ENCODE measurements at regions not wholly inside any gene's neighbourhood (a gene's known extent, or its start where the extent isn't known, plus 50 kb on each side); places are given as distances from the start of the nearest gene placed in this dataset.

GRCh38 chr16:5571446-5571845, 473.9 kb upstream of the EEF2KMT start:
- ATAC-seq (replicated peaks) (no peak), DNase-seq (no peak)
- no peaks in the 10 kb centered on the region for H3K27me3 Mint-ChIP-seq
- H3K27ac Mint-ChIP-seq = no peak overlapping the region
- peaks cover 8 to 15% of the 10 kb centered on the region in 2 donors for H3K9me3 Mint-ChIP-seq
- H3K36me3 Mint-ChIP-seq (ENCODE audit: insufficient read depth) = no peaks in the 10 kb centered on the region
- no peak overlapping the region for H3K4me3 Mint-ChIP-seq
- H3K4me1 Mint-ChIP-seq (ENCODE audit: low read depth in 2 of 2) = no peaks in the 10 kb centered on the region

GRCh38 chr16:5561800-5562199, 464.2 kb upstream of the EEF2KMT start:
- no peaks in the 10 kb centered on the region for H3K36me3 Mint-ChIP-seq (ENCODE audit: insufficient read depth)
- H3K27me3 Mint-ChIP-seq = no peaks in the 10 kb centered on the region
- DNase-seq (no peak), ATAC-seq (replicated peaks) (no peak)
- H3K9me3 Mint-ChIP-seq = peaks cover 15 to 18% of the 10 kb centered on the region in 2 donors
- H3K4me3 Mint-ChIP-seq = no peak overlapping the region
- H3K27ac Mint-ChIP-seq = no peak overlapping the region
- no peaks in the 10 kb centered on the region for H3K4me1 Mint-ChIP-seq (ENCODE audit: low read depth in 2 of 2)

- Mint-ChIP-seq H3K4me3 (no peak overlapping the region), H3K4me1 (ENCODE audit: low read depth in 2 of 2) (no peaks in the 10 kb centered on the region), H3K36me3 (ENCODE audit: insufficient read depth) (no peaks in the 10 kb centered on the region), H3K27me3 (no peaks in the 10 kb centered on the region), H3K27ac (no peak overlapping the region), H3K9me3 (peaks cover 15 to 18% of the 10 kb centered on the region in 2 donors)
- no peak for ATAC-seq (replicated peaks)
- DNase-seq = no peak
Measured at GRCh38 chr16:5560084-5560483, 462.5 kb upstream of the EEF2KMT start.

- Mint-ChIP-seq H3K4me1 (ENCODE audit: low read depth in 2 of 2) (no peaks in the 10 kb centered on the region), H3K9me3 (peaks cover 15 to 17% of the 10 kb centered on the region in 2 donors), H3K36me3 (ENCODE audit: insufficient read depth) (no peaks in the 10 kb centered on the region), H3K27ac (no peak overlapping the region), H3K4me3 (no peak overlapping the region), H3K27me3 (no peaks in the 10 kb centered on the region)
- ATAC-seq (replicated peaks) (no peak), DNase-seq (no peak)
Measured at GRCh38 chr16:5557966-5558365, 460.4 kb upstream of the EEF2KMT start.

- DNase-seq (no peak), ATAC-seq (replicated peaks) (no peak)
- H3K27ac Mint-ChIP-seq = no peak overlapping the region
- H3K9me3 Mint-ChIP-seq = peaks cover 15 to 17% of the 10 kb centered on the region in 2 donors
- H3K4me3 Mint-ChIP-seq = no peak overlapping the region
- no peaks in the 10 kb centered on the region for H3K27me3 Mint-ChIP-seq
- H3K36me3 Mint-ChIP-seq (ENCODE audit: insufficient read depth) = no peaks in the 10 kb centered on the region
- H3K4me1 Mint-ChIP-seq (ENCODE audit: low read depth in 2 of 2) = no peaks in the 10 kb centered on the region
Measured at GRCh38 chr16:5557448-5557847, 459.9 kb upstream of the EEF2KMT start.

GRCh38 chr16:5556158-5556810, 458.7 kb upstream of the EEF2KMT start:
- peaks cover 13 to 15% of the 10 kb centered on the region in 2 donors for H3K9me3 Mint-ChIP-seq
- no peak overlapping the region for H3K4me3 Mint-ChIP-seq
- H3K4me1 Mint-ChIP-seq (ENCODE audit: low read depth in 2 of 2) = no peaks in the 10 kb centered on the region
- DNase-seq (no peak), ATAC-seq (replicated peaks) (no peak)
- H3K27me3 Mint-ChIP-seq = no peaks in the 10 kb centered on the region
- H3K27ac Mint-ChIP-seq = no peak overlapping the region
- no peaks in the 10 kb centered on the region for H3K36me3 Mint-ChIP-seq (ENCODE audit: insufficient read depth)

- no peak overlapping the region for H3K27ac Mint-ChIP-seq
- no peaks in the 10 kb centered on the region for H3K27me3 Mint-ChIP-seq
- no peaks in the 10 kb centered on the region for H3K9me3 Mint-ChIP-seq
- DNase-seq (no peak), ATAC-seq (replicated peaks) (no peak)
- no peaks in the 10 kb centered on the region for H3K4me1 Mint-ChIP-seq (ENCODE audit: low read depth in 2 of 2)
- H3K4me3 Mint-ChIP-seq = no peak overlapping the region
- H3K36me3 Mint-ChIP-seq (ENCODE audit: insufficient read depth) = no peaks in the 10 kb centered on the region
Measured at GRCh38 chr16:5551909-5552308, 454.3 kb upstream of the EEF2KMT start.

GRCh38 chr16:5549802-5550201, 452.2 kb upstream of the EEF2KMT start:
- no peaks in the 10 kb centered on the region for H3K36me3 Mint-ChIP-seq (ENCODE audit: insufficient read depth)
- no peak for DNase-seq
- ATAC-seq (replicated peaks) = no peak
- H3K4me3 Mint-ChIP-seq = no peak overlapping the region
- no peaks in the 10 kb centered on the region for H3K9me3 Mint-ChIP-seq
- H3K4me1 Mint-ChIP-seq (ENCODE audit: low read depth in 2 of 2) = no peaks in the 10 kb centered on the region
- no peak overlapping the region for H3K27ac Mint-ChIP-seq
- no peaks in the 10 kb centered on the region for H3K27me3 Mint-ChIP-seq

- H3K4me3 Mint-ChIP-seq = no peak overlapping the region
Measured at GRCh38 chr16:5541356-5541755, 443.8 kb upstream of the EEF2KMT start.

GRCh38 chr16:5537347-5537746, 439.8 kb upstream of the EEF2KMT start:
- DNase-seq (no peak), ATAC-seq (replicated peaks) (no peak)
- H3K4me3 Mint-ChIP-seq = no peak overlapping the region
- no peak overlapping the region for H3K27ac Mint-ChIP-seq
- peaks cover 0 to 7% of the 10 kb centered on the region in 2 donors for H3K9me3 Mint-ChIP-seq
- peaks cover 5 to 8% of the 10 kb centered on the region in 2 donors for H3K27me3 Mint-ChIP-seq
- H3K4me1 Mint-ChIP-seq (ENCODE audit: low read depth in 2 of 2) = no peaks in the 10 kb centered on the region
- no peaks in the 10 kb centered on the region for H3K36me3 Mint-ChIP-seq (ENCODE audit: insufficient read depth)

More at GRCh38 chr16:5541356-5541755, 443.8 kb upstream of the EEF2KMT start:
- Mint-ChIP-seq H3K27me3 (no peaks in the 10 kb centered on the region), H3K36me3 (ENCODE audit: insufficient read depth) (no peaks in the 10 kb centered on the region), H3K4me1 (ENCODE audit: low read depth in 2 of 2) (no peaks in the 10 kb centered on the region), H3K27ac (no peak overlapping the region), H3K9me3 (peaks cover 0 to 3% of the 10 kb centered on the region in 2 donors)
- no peak for DNase-seq
- ATAC-seq (replicated peaks) = no peak

- H3K4me3 Mint-ChIP-seq = no peak overlapping the region
- H3K36me3 Mint-ChIP-seq (ENCODE audit: insufficient read depth) = no peaks in the 10 kb centered on the region
- peaks cover 5 to 8% of the 10 kb centered on the region in 2 donors for H3K27me3 Mint-ChIP-seq
- H3K27ac Mint-ChIP-seq = no peak overlapping the region
- no peak for ATAC-seq (replicated peaks)
- DNase-seq = no peak
- peaks cover 0 to 7% of the 10 kb centered on the region in 2 donors for H3K9me3 Mint-ChIP-seq
- H3K4me1 Mint-ChIP-seq (ENCODE audit: low read depth in 2 of 2) = no peaks in the 10 kb centered on the region
Measured at GRCh38 chr16:5533321-5533888, 435.8 kb upstream of the EEF2KMT start.

GRCh38 chr16:5527817-5528216, 430.2 kb upstream of the EEF2KMT start:
- H3K4me1 Mint-ChIP-seq (ENCODE audit: low read depth in 2 of 2) = no peaks in the 10 kb centered on the region
- H3K27me3 Mint-ChIP-seq = no peaks in the 10 kb centered on the region
- DNase-seq (no peak), ATAC-seq (replicated peaks) (no peak)
- no peak overlapping the region for H3K4me3 Mint-ChIP-seq
- peaks cover 0 to 1% of the 10 kb centered on the region in 2 donors for H3K9me3 Mint-ChIP-seq
- no peak overlapping the region for H3K27ac Mint-ChIP-seq
- H3K36me3 Mint-ChIP-seq (ENCODE audit: insufficient read depth) = no peaks in the 10 kb centered on the region

- Mint-ChIP-seq H3K4me1 (ENCODE audit: low read depth in 2 of 2) (no peaks in the 10 kb centered on the region), H3K9me3 (peaks cover 0 to 7% of the 10 kb centered on the region in 2 donors), H3K4me3 (no peak overlapping the region), H3K27ac (no peak overlapping the region), H3K36me3 (ENCODE audit: insufficient read depth) (no peaks in the 10 kb centered on the region), H3K27me3 (no peaks in the 10 kb centered on the region)
- no peak for DNase-seq
- ATAC-seq (replicated peaks) = no peak
Measured at GRCh38 chr16:5526826-5527225, 429.2 kb upstream of the EEF2KMT start.

- Mint-ChIP-seq H3K36me3 (ENCODE audit: insufficient read depth) (no peaks in the 10 kb centered on the region), H3K27ac (no peak overlapping the region), H3K27me3 (no peaks in the 10 kb centered on the region), H3K4me1 (ENCODE audit: low read depth in 2 of 2) (no peaks in the 10 kb centered on the region), H3K9me3 (peaks cover 3 to 14% of the 10 kb centered on the region in 2 donors), H3K4me3 (no peak overlapping the region)
- ATAC-seq (replicated peaks) = no peak
- no peak for DNase-seq
Measured at GRCh38 chr16:5523829-5524228, 426.2 kb upstream of the EEF2KMT start.
